Glomerular endothelial cell (primary cell): ENCODE measurements at regions not wholly inside any gene's neighbourhood (a gene's known extent, or its start where the extent isn't known, plus 50 kb on each side); places are given as distances from the start of the nearest gene placed in this dataset.

Source experiments
- DNase-seq: peaks from one replicate; pipeline ENCODE4 v3.0.0-alpha.2; 2011; ENCODE audit warnings: low read depth, low spot score; ENCODE audit errors: extremely low read depth

DNA sequence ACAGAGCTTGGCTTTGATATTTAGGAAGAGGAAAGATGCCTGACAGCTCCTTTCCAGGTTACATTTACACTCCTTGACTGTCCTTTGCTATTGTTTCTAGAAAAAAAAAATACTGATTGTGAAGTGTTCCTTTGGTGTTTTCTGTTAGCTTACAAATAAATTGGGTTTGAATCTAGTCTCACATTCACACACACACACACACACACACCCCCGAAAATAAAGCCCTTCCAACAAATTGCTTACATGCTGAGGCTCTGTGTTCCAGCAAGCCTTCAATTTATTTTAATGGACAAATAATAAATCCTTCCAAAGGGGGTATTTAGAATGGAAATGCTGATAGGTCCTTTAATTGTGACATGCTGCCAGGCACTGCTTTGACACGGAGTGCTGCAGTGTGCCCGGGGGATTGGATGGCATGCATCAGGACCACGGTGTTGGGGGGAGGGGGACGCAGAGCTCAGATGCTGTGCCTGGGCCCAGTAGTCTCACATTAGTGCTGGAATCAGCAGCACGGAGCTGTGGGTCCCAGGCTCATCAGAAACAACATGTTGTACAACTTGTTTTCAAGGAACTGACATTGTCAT lies 199.9 kb downstream of the CD83 start:
- no peak for DNase-seq

DNA sequence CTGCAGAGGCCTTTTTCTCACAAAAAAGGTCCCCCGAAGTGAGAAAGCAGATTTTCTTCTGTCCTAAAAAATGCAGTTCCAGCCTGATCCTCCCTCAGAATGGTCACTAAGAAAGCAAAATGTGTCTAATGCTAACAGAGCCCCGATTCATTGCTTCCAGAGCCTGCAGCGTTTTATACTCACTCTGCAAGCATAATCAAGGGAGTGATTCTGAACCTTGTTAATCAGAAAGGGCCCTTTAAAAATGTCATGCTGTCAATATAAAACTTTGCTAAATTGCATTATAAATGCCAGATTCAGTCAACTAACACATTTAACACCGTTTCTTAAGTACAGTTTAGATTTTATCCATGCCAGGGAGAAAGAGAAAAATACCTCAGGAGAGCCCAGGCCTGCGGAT lies 202.8 kb downstream of the CD83 start:
- DNase-seq: no peak

DNA sequence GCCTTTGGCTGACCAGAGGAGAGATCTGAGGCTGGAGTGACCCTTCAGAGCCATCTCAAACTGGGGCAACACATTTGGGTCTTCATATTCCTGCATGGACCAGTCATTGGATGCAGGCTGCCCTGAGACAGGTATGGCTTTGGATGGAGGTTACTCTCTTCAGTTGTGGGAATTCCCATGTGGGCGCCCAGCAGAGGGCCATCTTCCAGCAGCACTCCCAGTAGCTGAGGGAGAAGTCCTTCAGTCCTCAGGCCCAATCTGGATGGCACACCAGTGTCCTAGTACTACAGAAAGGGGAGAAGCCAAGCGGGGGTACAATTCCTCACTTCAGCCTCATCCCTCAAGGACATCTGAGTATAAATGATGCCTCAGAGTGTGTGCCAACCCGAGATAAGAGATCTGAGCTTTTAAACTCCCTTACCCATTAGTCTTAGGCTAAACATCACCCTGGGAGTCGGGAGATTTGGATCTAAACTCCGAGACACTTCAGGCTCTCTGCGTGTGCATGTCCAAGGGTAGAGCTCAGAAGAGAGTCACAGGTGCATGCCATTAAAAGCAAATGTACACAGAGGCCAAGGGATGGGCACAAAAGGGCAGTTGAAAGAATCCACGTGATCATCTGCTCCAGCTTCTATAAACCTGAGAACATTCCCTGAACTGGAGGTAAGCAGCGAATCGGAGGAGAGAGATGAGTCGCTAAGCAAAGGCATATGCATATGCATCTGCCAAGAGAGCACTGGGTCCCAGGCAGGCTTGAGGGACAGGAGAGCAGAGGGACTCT lies 204.6 kb downstream of the CD83 start:
- DNase-seq: no peak

DNA sequence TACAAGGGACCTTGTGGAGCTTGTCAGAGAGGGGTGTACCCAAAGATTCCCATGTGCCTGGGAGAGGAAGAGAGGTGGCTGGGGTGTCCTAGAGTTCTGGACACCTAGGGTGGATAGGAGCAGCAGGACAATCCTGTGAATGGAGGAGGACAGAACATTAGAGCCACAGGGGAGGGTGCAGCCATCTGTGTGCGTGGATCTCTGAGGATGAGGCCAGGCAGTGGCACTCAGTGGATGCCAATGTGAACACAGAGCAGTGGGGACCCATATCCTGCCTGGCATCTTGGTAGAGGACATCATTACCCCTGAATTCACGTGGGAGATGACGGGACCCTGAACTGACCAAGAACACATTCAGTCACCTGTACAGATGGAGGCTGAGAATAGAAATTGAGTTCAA lies 205.3 kb downstream of the CD83 start:
- DNase-seq: no peak

DNA sequence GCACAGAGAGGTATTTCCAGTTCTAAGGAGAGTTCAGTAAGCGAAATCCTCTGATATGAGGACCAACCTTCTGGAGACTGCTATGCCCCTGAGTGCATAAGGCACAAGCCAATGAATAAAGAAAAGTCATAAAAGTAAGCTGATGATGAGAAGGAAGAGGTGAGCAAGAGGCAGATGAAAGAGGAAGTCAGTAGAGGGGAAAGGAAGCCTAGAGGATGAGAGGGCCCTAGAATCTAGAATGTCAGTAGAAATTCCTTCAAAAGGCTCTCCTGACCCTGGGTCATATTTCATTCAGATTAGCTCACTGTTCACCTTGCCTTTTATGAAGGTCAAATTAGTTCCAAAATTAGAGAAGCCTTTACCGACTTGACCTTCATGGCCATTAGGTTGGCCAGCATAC lies 209.2 kb downstream of the CD83 start:
- DNase-seq: no peak

DNA sequence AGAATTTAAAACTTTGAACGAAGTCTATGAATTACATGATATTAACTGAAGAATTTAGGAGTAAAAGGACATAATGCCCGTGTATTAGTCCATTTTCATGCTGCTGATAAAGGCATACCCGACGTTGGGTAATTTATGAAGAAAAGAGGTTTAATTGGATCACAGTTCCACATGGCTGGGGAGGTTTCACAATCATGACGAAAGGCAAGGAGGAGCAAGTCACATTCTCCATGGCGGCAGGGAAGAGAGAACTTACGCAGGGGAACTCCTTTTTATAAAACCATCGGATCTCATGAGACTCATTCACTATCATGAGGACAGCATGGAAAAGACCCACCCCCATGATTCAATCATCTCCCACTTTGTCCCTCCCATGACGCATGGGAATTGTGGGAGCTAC lies 210.6 kb downstream of the CD83 start:
- no peak for DNase-seq

DNA sequence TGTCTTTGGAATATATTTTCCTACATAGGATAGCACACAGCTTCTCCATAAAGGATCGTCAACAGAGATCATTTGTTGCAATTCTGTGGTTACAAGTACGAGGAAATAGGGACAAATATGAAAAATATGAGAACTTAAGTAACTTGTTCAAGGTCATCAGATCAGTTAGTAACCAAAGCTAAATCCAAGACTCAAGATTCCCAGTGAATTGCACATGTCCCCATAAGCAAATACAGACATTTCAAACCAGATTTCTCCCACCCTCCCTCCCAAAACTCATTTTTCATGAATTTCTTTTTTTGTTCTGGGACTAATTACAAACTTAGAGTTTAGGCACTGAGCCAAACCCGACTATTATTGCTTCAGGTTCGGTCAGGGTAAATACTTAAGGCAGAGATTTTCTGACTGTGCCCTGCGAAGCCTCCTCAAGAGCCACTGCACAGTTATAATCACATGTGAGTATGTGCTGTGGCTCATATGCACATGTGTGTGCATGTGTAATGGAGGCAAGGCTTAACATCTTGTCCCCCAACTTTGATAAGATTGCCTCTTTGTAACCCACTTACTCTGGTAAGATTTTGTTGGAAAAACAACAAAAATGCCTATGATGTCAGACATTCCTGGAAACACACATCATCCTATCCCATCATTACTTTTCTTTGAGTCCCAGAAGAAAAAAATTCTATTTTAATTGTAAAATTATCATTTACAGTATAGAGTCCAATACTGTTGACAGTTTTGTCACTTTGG lies 216.2 kb downstream of the CD83 start:
- DNase-seq: no peak

DNA sequence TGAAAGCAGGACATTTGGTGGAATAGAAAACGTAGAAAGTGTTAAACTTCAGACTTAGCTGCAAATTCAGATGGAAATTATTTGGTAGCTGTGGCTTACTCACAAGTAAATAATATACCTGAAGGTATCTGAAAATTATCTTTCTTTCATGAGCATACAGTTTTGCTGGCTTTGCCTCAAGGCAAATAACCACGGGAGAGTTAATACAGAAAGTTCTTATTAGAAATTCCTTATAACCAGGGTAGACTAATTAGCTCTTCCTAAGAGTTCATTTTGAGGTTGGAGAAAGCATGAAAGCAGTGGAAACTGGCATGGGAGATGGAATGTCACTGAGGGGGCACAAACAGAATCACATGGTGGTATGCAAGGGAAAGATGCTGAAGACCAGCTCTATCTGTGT lies 217.5 kb downstream of the CD83 start:
- no peak for DNase-seq

DNA sequence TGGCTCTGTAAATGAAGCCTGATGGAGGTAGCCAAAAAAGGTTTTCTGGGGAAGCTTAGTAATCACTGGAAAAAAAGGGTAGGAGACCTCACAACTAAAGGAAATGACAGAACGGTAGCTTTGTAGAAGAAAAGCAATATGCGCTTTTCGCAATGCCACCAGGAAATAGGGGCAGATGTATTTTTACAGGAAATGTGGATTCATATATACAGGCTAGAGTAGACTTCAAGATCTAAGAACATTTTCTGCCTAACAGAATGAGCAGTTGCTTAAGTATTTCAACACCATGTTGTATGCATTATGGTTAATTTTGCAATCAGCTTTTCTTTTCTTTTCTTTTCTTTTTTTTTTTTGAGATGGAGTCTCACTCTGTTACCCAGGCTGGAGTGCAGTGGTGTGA lies 219.6 kb downstream of the CD83 start:
- no peak for DNase-seq

DNA sequence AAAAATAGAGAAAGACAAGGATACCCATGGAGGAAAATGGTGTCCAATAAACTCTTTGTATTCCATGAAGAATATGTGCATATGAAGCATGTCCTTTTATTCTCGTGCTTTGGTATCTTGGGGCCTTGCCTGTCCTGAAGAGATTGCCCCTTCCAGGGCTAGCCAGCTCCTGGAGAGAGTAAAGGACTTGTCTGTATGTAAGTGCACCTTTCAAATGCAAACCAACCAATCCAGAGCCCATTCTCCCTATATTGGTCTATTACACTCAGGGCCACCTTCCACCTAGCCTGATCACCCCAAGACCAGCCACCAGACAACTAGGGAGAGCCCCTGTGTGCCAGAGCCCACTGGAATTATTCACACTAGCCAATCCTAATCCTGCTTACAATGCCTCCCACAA lies 221.6 kb downstream of the CD83 start:
- DNase-seq: no peak

DNA sequence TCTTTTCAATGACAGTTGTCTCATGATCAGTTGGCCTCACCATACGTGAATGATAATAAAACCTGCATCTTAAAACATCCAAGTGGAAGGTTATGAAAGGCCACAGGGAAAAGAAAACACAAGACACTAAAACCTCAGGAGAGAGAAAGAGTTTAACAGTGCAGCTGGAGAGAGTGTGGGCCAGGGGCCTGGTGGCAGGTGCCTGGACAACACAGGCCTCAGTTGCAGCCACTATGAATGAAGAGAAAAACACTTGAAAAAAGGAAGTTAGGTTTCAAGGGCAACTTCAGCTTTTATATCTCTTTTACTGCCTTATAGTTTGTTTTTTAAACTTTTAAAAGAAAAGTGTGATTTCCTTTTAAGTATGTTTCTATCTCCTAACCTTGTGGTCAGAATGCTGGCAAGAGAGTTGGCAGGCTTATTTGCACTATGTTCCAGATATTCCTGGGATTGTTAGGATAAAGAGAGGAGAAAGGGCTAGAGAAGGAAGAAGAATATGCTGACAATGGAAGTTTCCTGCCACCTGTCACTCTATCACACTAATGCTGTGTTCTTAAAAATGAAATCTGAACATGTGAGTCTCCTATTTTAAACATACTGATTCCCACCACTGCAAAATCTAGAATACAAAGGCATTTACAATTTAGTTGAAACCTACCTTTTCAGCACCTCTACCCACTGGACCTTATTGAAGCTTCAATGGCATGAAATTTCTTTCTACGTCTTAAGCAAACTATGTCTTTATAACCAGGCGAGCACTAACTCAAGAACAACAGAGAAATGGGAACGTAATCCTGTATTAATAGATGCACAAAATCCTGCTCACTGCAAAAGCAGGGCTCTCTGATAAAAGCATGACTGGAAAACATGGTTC lies 222.4 kb downstream of the CD83 start:
- no peak for DNase-seq

DNA sequence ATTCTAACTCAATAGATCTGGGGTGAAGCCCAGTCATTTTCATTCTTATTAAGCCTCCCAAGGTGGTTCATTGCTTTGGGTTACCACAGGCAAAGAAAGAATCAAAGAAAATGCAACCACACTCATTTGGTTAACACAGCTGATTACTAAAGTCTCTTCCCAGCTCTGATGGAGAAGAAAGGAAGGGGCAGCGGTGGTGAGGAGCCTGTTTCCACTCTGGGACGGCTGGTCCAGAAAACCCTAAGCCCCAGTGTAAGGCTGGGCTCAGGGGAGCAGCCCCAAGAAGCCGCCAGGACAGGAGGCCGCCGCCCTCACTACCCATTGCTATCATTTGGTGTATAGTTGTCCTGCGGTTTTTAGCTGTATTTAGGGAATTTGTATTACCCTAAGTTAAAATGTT lies 226.9 kb downstream of the CD83 start:
- no peak for DNase-seq

DNA sequence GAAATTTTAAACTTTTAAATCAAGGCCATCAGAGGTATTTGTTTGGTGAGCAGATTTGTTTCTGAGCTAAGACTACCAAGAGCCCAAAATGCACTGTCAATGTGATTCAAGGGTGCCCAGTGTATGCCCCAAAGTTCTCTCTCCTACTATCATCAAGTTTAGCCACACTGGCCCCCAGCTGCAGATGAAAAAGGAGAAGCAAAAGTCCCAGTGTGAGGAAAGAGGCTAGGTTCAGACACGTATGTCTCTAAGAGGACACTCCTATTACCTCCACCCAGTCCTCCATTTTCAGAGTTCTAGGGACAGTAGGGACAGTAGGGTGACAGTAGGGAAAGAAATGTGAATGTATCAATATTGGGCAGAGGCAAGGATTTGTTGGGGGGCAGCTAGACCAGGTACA lies 230.8 kb downstream of the CD83 start:
- DNase-seq: no peak

DNA sequence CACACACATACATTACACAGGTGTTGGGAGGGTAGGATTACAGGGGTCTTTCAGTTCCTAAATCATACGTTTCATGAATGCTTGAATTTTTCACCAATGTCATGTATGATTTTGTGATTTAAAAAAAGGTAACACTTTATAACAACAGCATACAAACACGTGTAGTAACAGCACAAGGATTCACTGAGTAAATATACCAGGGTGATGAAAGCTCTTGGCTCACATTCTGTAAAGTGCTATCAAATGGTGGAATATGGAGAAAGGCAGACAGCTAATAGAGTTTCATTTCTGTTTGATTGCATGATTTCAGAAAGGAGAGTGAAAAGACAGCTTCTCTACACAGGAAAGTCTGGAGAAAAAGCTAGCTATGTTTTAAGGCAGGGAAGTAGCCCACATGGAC lies 231.9 kb downstream of the CD83 start:
- no peak for DNase-seq

DNA sequence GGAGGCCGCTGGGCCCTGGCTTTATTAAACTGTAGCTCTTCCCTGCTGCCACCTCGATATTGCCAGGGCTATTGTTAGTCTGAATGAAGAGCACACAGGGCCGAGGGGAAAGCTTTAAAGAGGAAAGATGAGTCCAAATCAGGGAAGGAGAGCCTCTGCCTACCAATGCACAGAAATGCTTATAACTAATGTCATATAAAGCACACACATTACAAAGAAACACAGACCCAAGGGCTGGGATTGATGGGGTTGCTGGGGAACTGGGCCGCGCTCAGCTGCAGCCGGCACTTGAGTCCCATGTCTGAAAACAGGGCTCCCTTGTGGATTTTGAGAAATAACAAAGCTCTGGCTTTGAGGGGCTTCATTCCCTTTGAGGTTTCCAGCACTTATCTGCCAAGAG lies 232.6 kb downstream of the CD83 start:
- no peak for DNase-seq

DNA sequence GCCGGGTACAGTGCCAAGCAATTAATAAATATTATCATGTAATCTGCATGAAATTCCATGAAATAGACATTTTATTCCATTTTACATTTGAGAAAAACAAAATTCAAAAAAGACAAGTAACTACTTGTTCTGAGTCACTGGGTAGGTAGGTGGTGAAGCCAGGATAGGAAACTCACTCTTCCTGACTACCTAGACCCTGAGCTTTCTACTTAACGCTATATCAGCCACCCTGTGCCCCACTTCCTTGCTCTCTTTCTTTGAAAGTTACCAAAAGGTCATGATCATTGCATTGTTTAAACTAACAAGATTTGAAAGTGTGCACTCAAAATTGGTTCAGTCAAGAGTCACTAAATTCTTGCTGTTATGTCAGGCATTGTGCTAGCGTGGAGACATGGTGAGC lies 235.7 kb downstream of the CD83 start:
- DNase-seq: no peak

DNA sequence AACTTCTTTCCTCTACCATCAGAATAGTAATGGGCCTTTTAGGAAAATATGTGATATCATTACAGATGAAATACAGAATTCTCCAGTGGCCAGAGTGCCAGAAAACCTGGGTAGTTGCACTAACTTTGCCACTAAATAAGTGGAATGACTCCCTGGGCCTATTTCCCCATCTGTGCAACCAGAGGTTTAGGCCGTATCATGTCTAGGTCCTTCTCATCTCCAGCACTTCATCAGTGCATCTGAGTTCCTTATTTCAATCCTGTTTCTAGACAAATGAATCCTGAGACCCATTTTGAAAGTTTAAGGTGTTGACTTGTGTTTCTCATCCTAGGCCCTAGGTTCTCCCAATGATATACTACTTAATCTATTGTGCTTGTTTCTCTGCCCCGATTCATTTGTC lies 236.2 kb downstream of the CD83 start:
- no peak for DNase-seq

DNA sequence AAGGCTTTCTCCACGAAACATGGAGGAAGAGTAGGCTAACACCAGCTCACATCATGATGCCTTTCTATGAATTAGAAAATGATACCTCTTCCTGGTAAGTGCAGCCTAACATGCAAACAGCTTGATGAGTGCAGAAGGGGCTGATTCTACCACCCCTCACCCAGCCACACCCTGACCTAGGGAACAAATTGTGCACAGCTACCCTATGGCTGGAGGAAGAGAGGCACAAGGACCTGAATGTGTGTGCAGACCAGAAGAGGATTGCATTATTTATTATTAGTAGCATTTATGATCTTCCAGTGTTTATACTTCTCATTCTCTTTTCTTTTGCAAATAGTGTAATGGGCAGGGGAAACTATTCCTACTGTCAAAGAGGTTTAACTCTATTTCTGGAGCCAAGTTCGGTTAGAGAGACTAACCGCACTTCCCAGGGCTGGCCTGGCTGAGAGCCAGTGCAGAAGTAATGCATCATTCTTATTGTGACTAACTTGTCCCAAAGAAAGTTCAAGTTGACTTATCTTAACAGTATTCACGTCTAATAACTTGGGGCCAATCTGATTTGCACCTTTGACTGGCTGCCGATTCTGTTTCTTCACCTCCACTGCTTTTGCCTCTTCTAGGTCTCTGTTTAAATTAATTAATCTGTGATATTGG lies 237.5 kb downstream of the CD83 start:
- no peak for DNase-seq

DNA sequence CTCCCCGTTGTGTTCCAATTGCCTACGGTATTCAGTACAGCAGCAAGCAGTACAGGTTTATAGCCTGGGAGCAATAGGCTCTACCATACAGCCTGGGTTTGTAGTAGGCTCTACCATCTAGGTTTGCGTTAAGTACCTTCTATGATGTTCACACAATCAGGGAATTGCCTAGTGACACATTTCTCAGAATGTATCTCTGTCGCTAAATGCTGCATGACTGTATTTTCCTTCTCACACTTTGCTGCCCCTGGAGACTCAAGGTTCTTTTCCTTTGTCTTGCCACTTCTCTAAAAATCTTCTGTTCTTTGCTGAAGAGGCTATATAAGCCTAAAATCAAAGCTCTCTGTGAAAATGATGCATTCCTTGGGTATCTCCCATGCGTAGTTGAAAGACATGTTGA lies 241.9 kb downstream of the CD83 start:
- no peak for DNase-seq

DNA sequence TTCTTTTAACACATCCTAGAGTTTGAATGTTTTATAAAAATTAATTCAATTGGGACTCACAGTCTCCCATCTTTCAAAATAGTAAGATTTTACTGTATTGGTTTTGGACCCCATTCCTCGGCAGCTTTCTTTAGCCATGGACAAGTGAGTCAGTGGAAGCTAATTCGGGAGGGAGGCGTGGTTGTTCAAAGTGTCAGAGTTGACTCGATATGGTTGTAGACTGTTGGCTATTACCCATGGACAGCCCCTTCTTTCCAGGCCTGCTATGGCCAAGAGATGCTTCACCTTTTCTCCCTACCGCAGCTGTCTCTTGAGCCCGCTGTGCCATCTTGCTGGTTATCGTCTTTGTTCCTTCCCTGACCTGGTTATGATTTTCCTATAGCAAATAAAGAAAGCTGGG lies 243.0 kb downstream of the CD83 start:
- DNase-seq: no peak

DNA sequence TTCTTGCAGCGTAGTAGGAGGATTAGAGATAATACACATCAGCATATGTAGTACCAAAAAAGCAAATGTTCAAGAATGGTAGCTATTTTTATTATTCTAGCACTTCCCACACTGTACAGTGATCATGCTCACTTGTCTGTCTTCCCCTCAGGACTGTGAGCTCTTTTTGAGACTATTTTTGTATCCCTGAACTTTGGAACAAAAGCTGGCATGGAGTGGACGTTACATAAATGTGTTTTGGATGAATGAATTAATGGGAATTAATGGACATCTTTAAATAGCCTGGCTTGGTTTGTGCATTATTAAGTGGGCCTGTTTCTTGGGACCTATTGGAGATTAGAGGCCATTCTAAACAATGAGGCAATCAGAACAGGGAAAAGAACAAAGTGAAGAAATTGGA lies 243.7 kb downstream of the CD83 start:
- no peak for DNase-seq
